Spleen (tissue), 11 donors: ENCODE measurements at regions not wholly inside any gene's neighbourhood (a gene's known extent, or its start where the extent isn't known, plus 50 kb on each side); places are given as distances from the start of the nearest gene placed in this dataset.

Experiments used
- DNase-seq: peaks from one replicate; pipeline ENCODE4 v3.0.0-alpha.2; 2020
- H3K27ac ChIP-seq, 8 donors: fragments of 200-600 bp; sonication (generic) in 7 of 8; 1 replicate in 4 of 8; 2 replicates in 4 of 8; pipeline versions ENCODE4 v1.5.0 to v1.8.0; 2016 to 2021; ENCODE audit warnings: inconsistent platforms in 4 of 8, mild to moderate bottlenecking in 4 of 8, moderate library complexity in 1 of 8
- H3K27me3 ChIP-seq, 7 donors: fragments of 200-600 bp; sonication (generic) in 6 of 7; replicated peaks in 1 of 7; 1 replicate in 4 of 7; 2 replicates in 3 of 7; pipeline versions ENCODE4 v1.5.0 to v1.8.0; 2016 to 2021; ENCODE audit warnings: inconsistent platforms in 3 of 7, mild to moderate bottlenecking in 1 of 7
- H3K36me3 ChIP-seq, 6 donors: fragments of 200-600 bp; sonication (generic) in 5 of 6; 1 replicate in 4 of 6; 2 replicates in 2 of 6; pipeline versions ENCODE4 v1.5.0 to v1.8.0; 2016 to 2021; ENCODE audit warnings: inconsistent platforms in 2 of 6
- H3K4me1 ChIP-seq, 6 donors: fragments of 200-600 bp; sonication (generic) in 5 of 6; 1 replicate in 3 of 6; 2 replicates in 3 of 6; pipeline versions ENCODE4 v1.5.0 to v1.8.0; 2016 to 2021; ENCODE audit warnings: inconsistent platforms in 3 of 6
- H3K4me3 ChIP-seq, 8 donors: fragments of 200-600 bp; sonication (generic) in 7 of 8; 1 replicate in 4 of 8; 2 replicates in 4 of 8; pipeline versions ENCODE4 v1.5.0 to v1.8.0; 2016 to 2021; ENCODE audit warnings: inconsistent platforms in 4 of 8, mild to moderate bottlenecking in 4 of 8, moderate library complexity in 2 of 8
- H3K9me3 ChIP-seq, 8 donors: fragments of 200-600 bp; sonication (generic) in 7 of 8; 1 replicate in 4 of 8; 2 replicates in 4 of 8; pipeline versions ENCODE4 v1.5.0 to v1.8.0; 2016 to 2021; ENCODE audit warnings: inconsistent platforms in 4 of 8
- POLR2A ChIP-seq, 3 donors: fragments of 450-650 bp; IDR thresholded peaks; one replicate each; pipeline ENCODE4 v1.5.1; 2017; ENCODE audit warnings: antibody characterized with exemption in 3 of 3, mild to moderate bottlenecking in 1 of 3
- POLR2AphosphoS5 ChIP-seq, 3 donors: sonication (generic); formaldehyde crosslinking; IDR thresholded peaks; one replicate each; pipeline ENCODE4 v1.5.1; 2017; ENCODE audit warnings: antibody characterized with exemption in 3 of 3
- WGBS, 5 donors: extraction: QIAGEN DNeasy Blood & Tissue Kit in 3 of 5; methylation state at CpG; one replicate each; pipeline versions ENCODE4 v1.1.5 to v1.1.7; 2013 to 2018; 5-methylcytosine and 5-hydroxymethylcytosine counted together
- intact Hi-C: fragments of 100-400 bp; cut with DNase I; formaldehyde crosslinking; loops from one replicate; pipeline ENCODE4 v1.15.0; 2023; ENCODE audit warnings: low total_unique reads
- TF ChIP-seq, protein P1 (sequence below), 11 experiments: fragments of 200-600 bp in 7 of 11; fragments of 450-650 bp in 4 of 11; sonication (generic) in 4 of 11; IDR thresholded peaks in 8 of 11; conservative IDR thresholded peaks in 3 of 11; 1 replicate in 7 of 11; 2 replicates in 4 of 11; pipeline versions ENCODE4 v1.4.0 to v1.8.0; 2016 to 2021; ENCODE audit warnings: antibody characterized with exemption in 11 of 11, inconsistent platforms in 4 of 11, mild to moderate bottlenecking in 1 of 11
- donor health status: healthy with polysubstance abuse.
- donor health status: DM: no; HTN: no; CAD: no; lungs with moderate emphysema.
- donor health status: DM: no; HTN: no; CAD: no.
- donor health status: Bipolar disorder and iron deficiency.
- donor health status: healthy.
- donor health status: DM: no; HTN: no; CAD: no.
- donor health status: DM: yes; HTN: yes; CAD: no.

DNA sequence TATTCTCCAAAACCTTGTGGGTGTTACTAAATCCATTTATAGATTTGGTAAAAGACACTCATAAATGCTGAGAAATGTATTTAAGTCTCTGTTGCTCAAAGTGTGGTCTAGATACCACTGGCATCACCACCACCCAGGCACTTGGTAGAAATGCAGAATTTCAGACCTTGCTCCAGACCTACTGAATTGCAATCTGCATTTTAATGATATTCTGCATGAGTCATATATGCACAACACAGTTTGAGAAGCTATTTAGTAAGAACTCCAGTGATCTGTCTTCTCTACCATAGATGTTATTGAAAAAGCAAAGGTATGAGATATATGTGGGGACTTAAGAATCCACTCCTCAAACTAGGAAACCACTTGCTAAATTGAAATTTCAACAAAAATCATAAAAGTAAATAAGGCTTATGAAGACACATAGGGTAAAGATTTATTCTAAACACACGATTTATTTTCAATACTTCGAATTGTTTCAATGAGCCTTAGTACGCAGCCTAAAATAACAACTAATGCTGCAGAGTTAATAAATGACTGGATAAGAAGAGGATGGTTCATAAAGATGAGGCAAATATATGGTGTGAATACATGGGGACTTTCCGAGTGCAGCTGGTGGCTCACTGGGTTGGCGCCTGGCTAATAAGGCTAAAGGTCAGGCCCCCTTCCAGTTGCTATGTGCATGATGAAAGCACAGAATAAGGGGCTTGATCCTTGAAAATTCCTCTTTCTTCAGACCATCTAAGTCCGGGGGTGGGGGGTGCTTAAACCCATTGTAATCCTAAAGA lies 813.3 kb downstream of the NR2F2 start:
- WGBS, 5 donors, result 83 to 90% (median 87%) methylated on average over 6 of the region's 6 CpGs
- intact Hi-C loops, result no loop called here

DNA sequence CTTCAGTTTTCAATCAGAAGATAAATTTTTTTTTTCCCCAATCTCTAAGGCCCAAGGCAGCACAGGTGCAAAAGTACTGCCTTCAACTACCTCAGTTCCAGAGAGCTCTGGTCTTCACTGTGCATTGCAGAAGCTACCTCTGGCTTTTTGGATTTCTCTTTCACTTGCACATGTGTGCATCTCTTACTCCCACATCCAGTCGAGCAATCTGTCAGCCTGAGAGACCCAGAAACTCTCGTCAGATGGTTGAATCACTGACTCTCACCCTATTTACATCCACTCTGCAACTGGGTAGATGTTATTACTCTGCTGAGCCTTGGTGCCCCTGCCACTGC lies 813.8 kb downstream of the NR2F2 start:
- no peak overlapping the region for H3K4me3 ChIP-seq
- peaks cover 0 to 10% (median 0%) of the 10 kb centered on the region in 8 donors for H3K9me3 ChIP-seq
- TF ChIP-seq, protein P1, sequence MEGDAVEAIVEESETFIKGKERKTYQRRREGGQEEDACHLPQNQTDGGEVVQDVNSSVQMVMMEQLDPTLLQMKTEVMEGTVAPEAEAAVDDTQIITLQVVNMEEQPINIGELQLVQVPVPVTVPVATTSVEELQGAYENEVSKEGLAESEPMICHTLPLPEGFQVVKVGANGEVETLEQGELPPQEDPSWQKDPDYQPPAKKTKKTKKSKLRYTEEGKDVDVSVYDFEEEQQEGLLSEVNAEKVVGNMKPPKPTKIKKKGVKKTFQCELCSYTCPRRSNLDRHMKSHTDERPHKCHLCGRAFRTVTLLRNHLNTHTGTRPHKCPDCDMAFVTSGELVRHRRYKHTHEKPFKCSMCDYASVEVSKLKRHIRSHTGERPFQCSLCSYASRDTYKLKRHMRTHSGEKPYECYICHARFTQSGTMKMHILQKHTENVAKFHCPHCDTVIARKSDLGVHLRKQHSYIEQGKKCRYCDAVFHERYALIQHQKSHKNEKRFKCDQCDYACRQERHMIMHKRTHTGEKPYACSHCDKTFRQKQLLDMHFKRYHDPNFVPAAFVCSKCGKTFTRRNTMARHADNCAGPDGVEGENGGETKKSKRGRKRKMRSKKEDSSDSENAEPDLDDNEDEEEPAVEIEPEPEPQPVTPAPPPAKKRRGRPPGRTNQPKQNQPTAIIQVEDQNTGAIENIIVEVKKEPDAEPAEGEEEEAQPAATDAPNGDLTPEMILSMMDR (IDR thresholded peaks at IDR 0.05 in 8 of 11, conservative IDR thresholded peaks at IDR 0.05 in 3 of 11), result no peak
- no peak for TF ChIP-seq POLR2AphosphoS5 (IDR thresholded peaks at IDR 0.05)
- TF ChIP-seq POLR2A (IDR thresholded peaks at IDR 0.05), result no peak
- 62 to 82% (median 68%) methylated on average over 2 of the region's 2 CpGs for WGBS, 5 donors
- H3K27ac ChIP-seq, result no peak overlapping the region
- no peaks in the 10 kb centered on the region for H3K36me3 ChIP-seq
- intact Hi-C loops, result no loop called here
- no peaks in the 10 kb centered on the region for H3K4me1 ChIP-seq
- H3K27me3 ChIP-seq, result no peaks in the 10 kb centered on the region
- DNase-seq, result no peak

More for the DNA sequence above, 813.3 kb downstream of the NR2F2 start:
- Histone ChIP-seq H3K27me3 (no peaks in the 10 kb centered on the region), H3K4me3 (no peak overlapping the region), H3K4me1 (no peaks in the 10 kb centered on the region), H3K9me3 (peaks cover 0 to 10% (median 0%) of the 10 kb centered on the region in 8 donors), H3K27ac (no peak overlapping the region), H3K36me3 (no peaks in the 10 kb centered on the region)
- DNase-seq, result no peak
- TF ChIP-seq, protein P1 (IDR thresholded peaks at IDR 0.05 in 8 of 11, conservative IDR thresholded peaks at IDR 0.05 in 3 of 11), result no peak
- no peak for TF ChIP-seq POLR2AphosphoS5 (IDR thresholded peaks at IDR 0.05)
- no peak for TF ChIP-seq POLR2A (IDR thresholded peaks at IDR 0.05)

DNA sequence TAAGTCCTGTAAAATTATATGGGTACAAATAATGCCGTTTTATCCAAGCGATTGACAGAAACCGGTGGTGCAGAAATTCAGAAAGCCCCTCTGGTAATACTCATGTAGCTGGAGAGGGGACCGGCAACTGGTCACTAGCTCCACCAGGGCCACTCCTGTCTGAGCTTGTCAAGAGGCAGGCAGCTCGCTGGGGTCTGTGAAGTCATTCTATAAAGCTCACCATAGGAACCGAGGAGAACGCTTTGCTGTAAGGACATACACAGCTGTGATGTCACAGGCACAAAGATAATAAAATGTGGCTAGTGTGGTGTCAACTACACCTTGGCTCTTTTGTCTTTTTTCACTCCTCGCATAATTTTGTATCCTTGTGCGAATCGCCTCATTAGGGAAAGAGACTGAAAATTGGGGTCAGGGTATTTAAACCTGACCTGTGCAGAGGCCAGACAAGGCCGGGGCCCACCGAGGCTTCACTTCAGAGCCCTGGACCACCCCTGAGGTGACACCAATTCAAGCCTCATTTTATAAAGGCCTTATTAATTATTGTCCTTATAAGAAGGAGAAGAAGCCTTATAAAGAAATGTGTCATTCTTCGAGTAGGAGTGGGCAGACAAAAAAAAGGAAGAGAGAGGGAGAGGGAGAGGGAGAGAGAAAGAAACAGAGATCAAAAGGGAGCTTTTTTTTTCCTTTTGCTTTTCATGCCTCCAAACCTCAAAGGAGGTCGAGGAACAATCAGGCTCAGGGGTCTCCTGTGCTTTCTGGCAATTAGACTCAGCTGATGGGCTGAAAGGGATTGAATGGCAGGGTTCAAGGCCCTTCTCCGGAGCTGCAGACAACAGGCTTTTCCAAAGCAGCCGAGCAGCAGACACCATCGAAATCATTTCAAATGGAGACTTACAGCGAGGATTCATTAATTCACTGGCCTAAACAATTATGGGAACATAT lies 813.3 kb upstream of the ARRDC4 start:
- H3K27ac ChIP-seq, result no peak overlapping the region
- H3K27me3 ChIP-seq, result no peaks in the 10 kb centered on the region
- H3K9me3 ChIP-seq, result peaks cover 0 to 10% (median 0%) of the 10 kb centered on the region in 8 donors
- intact Hi-C loops, result no loop called here
- WGBS, 5 donors, result 76 to 81% (median 77%) methylated on average over 18 of the region's 18 CpGs
- TF ChIP-seq POLR2AphosphoS5 (IDR thresholded peaks at IDR 0.05) (no peak), POLR2A (IDR thresholded peaks at IDR 0.05) (no peak)
- TF ChIP-seq, protein P1 (IDR thresholded peaks at IDR 0.05 in 8 of 11, conservative IDR thresholded peaks at IDR 0.05 in 3 of 11), result no peak
- no peaks in the 10 kb centered on the region for H3K4me1 ChIP-seq
- no peaks in the 10 kb centered on the region for H3K36me3 ChIP-seq
- DNase-seq, result no peak
- no peak overlapping the region for H3K4me3 ChIP-seq
